ENCODE measurements at regions not wholly inside any gene's neighbourhood (a gene's known extent, or its start where the extent isn't known, plus 50 kb on each side); places are given as distances from the start of the nearest gene placed in this dataset.
"Not testable (repeated sequence)": the region's sequence is repeated elsewhere in the genome, so short reads cannot be mapped to it uniquely, and the experiment has no call there.

DNA sequence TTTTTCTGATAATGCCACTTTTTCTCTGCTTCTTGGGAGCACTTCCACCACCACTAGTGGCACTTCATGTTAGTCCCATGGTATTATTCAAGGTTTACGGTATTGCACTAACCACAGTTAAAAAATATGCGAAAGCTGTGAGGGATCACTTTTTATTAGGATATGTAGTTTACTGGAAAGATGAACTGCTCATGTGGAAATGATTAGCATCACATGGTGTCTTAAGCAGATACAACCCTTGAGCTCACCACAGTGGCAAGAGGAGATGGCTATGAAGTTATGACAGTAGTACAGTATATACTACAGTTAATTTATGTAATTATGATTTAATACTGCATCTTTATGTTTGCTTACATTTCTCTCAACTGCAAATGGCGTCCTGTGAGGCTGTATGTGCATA, 134.5 kb upstream of the HMGN3 start:
- H3K36me3 ChIP-seq (replicated peaks in 1 of 2; ENCODE audit: control insufficient read depth in 1 of 2, insufficient read depth in 2 of 2, low read length in 1 of 2): no peaks in the 10 kb centered on the region
- ChIA-PET POLR2A (no interaction called here), CTCF (no interaction called here)
- WGBS (ENCODE audit: low lambda C conversion rate): 38% methylated on average over 3 of the region's 3 CpGs
- H3K4me1 ChIP-seq (ENCODE audit: control insufficient read depth in 1 of 2, insufficient read depth in 2 of 2, low read depth in 1 of 2, low read length in 1 of 2): no peaks in the 10 kb centered on the region; a peak in 1 of 4 replicates
- no peaks in the 10 kb centered on the region for H3K9me3 ChIP-seq
- H3K9me2 ChIP-seq: no peaks in the 10 kb centered on the region
- H3K4me3 ChIP-seq (ENCODE audit: low read depth in 2 of 2, low read length in 1 of 2): no peak overlapping the region
- no peak for TF ChIP-seq POLR2AphosphoS5 (IDR thresholded peaks at IDR 0.05; ENCODE audit: low read depth, low read length)
- TF ChIP-seq USF2 (IDR thresholded peaks at IDR 0.05; ENCODE audit: borderline replicate concordance, low read depth, low read length): no peak
- TF ChIP-seq RFX5 (IDR thresholded peaks at IDR 0.05; ENCODE audit: low read length): no peak
- TF ChIP-seq YY1 (IDR thresholded peaks at IDR 0.05; ENCODE audit: low read depth): no peak
- no peak for TF ChIP-seq MXI1 (IDR thresholded peaks at IDR 0.05; ENCODE audit: low read depth, low read length)
- TF ChIP-seq CHD2 (IDR thresholded peaks at IDR 0.05; ENCODE audit: low read length, partially characterized antibody): no peak
- TF ChIP-seq MEF2A (IDR thresholded peaks at IDR 0.05; ENCODE audit: borderline replicate concordance, low read depth): no peak
- no peak for TF ChIP-seq PBX3 (IDR thresholded peaks at IDR 0.05)
- no peak for TF ChIP-seq FOSL2 (IDR thresholded peaks at IDR 0.05; ENCODE audit: borderline replicate concordance, low read depth)
- no peak for TF ChIP-seq EZH2phosphoT487 (IDR thresholded peaks at IDR 0.05; ENCODE audit: borderline replicate concordance, low read depth)
- TF ChIP-seq FOXJ3 (CRISPR knock-in tag; IDR thresholded peaks at IDR 0.05): no peak
- TF ChIP-seq SIN3A (IDR thresholded peaks at IDR 0.05; ENCODE audit: borderline replicate concordance, low read depth, low read length): no peak
- no peak for TF ChIP-seq RCOR1 (IDR thresholded peaks at IDR 0.05; ENCODE audit: low read length)
- TF ChIP-seq SMC3 (IDR thresholded peaks at IDR 0.05; ENCODE audit: low read depth, low read length): no peak
- TF ChIP-seq RAD21 (IDR thresholded peaks at IDR 0.05; ENCODE audit: low read length): no peak
- H3K27ac ChIP-seq (ENCODE audit: low read depth in 2 of 2, low read length in 1 of 2): no peak overlapping the region
- no peak overlapping the region for H3K4me2 ChIP-seq
- no peaks in the 10 kb centered on the region for H3F3A ChIP-seq (replicated peaks; ENCODE audit: insufficient read depth)
- H3K9ac ChIP-seq: no peak overlapping the region
- H2AFZ ChIP-seq (ENCODE audit: low read depth): no peak overlapping the region
- DNase-seq: no peak
- H3K27me3 ChIP-seq (ENCODE audit: insufficient read depth): no peaks in the 10 kb centered on the region
- H4K20me1 ChIP-seq (ENCODE audit: insufficient read depth): no peaks in the 10 kb centered on the region
- no peaks in the 10 kb centered on the region for H3K79me2 ChIP-seq (ENCODE audit: insufficient read depth)

DNA sequence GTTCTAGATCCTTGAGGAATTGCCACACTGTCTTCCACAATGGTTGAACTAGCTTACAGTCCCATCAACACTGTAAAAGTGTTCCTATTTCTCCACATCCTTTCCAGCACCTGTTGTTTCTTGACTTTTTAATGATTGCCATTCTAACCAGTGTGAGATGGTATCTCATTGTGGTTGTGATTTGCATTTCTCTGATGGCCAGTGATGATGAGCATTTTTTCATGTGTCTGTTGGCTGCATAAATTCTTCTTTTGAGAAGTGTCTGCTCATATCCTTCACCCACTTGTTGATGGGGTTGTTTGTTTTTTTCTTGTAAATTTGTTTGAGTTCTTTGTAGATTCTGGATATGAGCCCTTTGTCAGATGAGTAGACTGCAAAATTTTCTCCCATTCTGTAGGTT, 129.0 kb upstream of the HMGN3 start:
- H3K9ac ChIP-seq; POLR2A ChIA-PET; DNase-seq; H3K27me3 ChIP-seq (ENCODE audit: insufficient read depth); H4K20me1 ChIP-seq (ENCODE audit: insufficient read depth); H3F3A ChIP-seq (replicated peaks; ENCODE audit: insufficient read depth); H3K36me3 ChIP-seq (replicated peaks in 1 of 2; ENCODE audit: control insufficient read depth in 1 of 2, insufficient read depth in 2 of 2, low read length in 1 of 2); H2AFZ ChIP-seq (ENCODE audit: low read depth); H3K79me2 ChIP-seq (ENCODE audit: insufficient read depth); H3K4me1 ChIP-seq (ENCODE audit: control insufficient read depth in 1 of 2, insufficient read depth in 2 of 2, low read depth in 1 of 2, low read length in 1 of 2); H3K27ac ChIP-seq (ENCODE audit: low read depth in 2 of 2, low read length in 1 of 2); H3K9me2 ChIP-seq; H3K4me3 ChIP-seq (ENCODE audit: low read depth in 2 of 2, low read length in 1 of 2); CTCF ChIA-PET; H3K4me2 ChIP-seq; H3K9me3 ChIP-seq: not testable (repeated sequence)

DNA sequence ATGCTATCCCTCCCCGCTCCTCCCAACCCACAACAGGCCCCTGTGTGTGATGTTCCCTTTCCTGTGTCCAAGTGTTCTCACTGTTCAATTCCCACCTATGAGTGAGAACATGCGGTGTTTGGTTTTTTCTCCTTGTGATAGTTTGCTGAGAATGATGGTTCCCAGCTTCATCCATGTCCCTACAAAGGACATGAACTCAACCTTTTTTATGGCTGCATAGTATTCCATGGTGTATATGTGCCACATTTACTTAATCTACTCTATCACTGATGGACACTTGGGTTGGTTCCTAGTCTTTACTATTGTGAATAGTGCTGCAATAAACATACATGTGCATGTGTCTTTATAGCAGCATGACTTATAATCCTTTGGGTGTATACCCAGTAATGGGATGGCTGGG, 126.6 kb upstream of the HMGN3 start:
- POLR2A ChIA-PET; H3K79me2 ChIP-seq (ENCODE audit: insufficient read depth): not testable (repeated sequence)
- 40% methylated on average over 2 of the region's 2 CpGs for WGBS (ENCODE audit: low lambda C conversion rate)

More for the DNA sequence above, 126.6 kb upstream of the HMGN3 start:
- not testable (repeated sequence) for DNase-seq; H2AFZ ChIP-seq (ENCODE audit: low read depth); H3K4me1 ChIP-seq (ENCODE audit: control insufficient read depth in 1 of 2, insufficient read depth in 2 of 2, low read depth in 1 of 2, low read length in 1 of 2); H3K4me2 ChIP-seq; H3K36me3 ChIP-seq (replicated peaks in 1 of 2; ENCODE audit: control insufficient read depth in 1 of 2, insufficient read depth in 2 of 2, low read length in 1 of 2); H3K9me2 ChIP-seq; H3F3A ChIP-seq (replicated peaks; ENCODE audit: insufficient read depth); H3K9ac ChIP-seq; H3K4me3 ChIP-seq (ENCODE audit: low read depth in 2 of 2, low read length in 1 of 2); H4K20me1 ChIP-seq (ENCODE audit: insufficient read depth); H3K27ac ChIP-seq (ENCODE audit: low read depth in 2 of 2, low read length in 1 of 2); H3K27me3 ChIP-seq (ENCODE audit: insufficient read depth); H3K9me3 ChIP-seq
- CTCF ChIA-PET: interaction anchor here (0.6 kb wide), 1 partner anchor 122 kb away, joined by 3 read pairs; no protein-coding TSS in a partner anchor

All from SK-N-SH (cell line).